ENCODE measurements at regions not wholly inside any gene's neighbourhood (a gene's known extent, or its start where the extent isn't known, plus 50 kb on each side); places are given as distances from the start of the nearest gene placed in this dataset.

DNA sequence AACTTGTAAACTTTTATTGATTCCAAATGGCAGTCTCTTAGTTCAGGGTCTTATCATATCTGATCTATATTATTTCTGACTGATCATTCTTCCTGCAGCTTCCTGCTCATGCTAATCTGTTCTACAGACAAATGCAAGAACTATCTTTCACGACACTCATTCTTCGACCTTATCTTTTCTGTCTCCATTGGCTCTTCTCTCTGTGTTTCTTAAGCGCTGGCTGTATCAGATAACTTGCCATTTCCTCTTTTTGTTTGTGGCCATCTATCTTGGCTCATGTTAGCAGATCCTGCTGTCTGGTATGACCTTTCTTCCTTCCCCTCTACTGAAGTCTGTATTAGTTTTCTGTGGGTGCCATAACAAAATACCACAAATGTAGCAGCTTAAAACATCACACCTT is 230.5 kb upstream of the PUDP start:
- no peak overlapping the region for H3K27ac ChIP-seq

DNA sequence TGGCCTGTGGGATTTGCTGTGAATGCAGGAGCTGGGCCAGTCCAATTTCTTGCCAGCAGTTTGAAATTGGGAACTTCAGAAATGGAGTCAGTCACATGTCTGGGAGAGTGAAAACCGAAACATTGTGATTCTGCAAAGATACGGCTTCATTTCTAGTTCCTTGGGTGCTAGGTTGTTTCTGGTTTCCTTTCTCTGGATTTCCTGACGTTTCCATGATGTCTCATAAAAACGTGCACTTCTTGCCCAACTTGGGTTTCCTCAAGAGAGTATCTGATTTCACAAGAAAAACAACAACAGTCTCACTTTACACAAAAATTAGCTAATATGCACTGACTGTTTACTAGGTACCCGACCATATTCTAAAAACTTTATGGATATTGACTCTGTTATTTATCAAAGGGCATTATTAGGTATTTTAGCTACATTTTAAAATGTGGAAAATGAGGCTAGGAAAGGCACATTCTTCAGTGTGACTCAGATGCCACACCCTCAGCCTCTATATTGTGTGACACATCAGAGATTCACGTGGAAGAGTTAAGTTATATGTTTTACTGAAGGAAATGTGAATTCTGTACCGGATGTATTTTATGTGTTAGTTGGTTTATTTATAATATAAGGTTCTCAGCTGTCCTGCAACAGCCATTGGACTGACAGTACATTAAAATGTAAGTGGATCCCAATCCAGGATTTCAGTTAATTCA is 225.0 kb upstream of the PUDP start:
- intact Hi-C loops (cut with DNase I): loop anchor here in 1 of 10 donors (10.0 kb wide), 1 partner anchor 58 kb away; no protein-coding TSS in a partner anchor
- Histone ChIP-seq H3K4me3 (no peak overlapping the region), H3K4me1 (no peaks in the 10 kb centered on the region), H3K27ac (no peak overlapping the region), H3K27me3 (no peaks in the 10 kb centered on the region), H3K36me3 (no peaks in the 10 kb centered on the region), H3K9me3 (peaks cover 0 to 37% (median 0%) of the 10 kb centered on the region in 11 donors)
- DNase-seq (no peak), ATAC-seq (no peak)
- 60 to 67% methylated on average over 7 of the region's 7 CpGs for WGBS, 2 donors
- TF ChIP-seq, protein P1, sequence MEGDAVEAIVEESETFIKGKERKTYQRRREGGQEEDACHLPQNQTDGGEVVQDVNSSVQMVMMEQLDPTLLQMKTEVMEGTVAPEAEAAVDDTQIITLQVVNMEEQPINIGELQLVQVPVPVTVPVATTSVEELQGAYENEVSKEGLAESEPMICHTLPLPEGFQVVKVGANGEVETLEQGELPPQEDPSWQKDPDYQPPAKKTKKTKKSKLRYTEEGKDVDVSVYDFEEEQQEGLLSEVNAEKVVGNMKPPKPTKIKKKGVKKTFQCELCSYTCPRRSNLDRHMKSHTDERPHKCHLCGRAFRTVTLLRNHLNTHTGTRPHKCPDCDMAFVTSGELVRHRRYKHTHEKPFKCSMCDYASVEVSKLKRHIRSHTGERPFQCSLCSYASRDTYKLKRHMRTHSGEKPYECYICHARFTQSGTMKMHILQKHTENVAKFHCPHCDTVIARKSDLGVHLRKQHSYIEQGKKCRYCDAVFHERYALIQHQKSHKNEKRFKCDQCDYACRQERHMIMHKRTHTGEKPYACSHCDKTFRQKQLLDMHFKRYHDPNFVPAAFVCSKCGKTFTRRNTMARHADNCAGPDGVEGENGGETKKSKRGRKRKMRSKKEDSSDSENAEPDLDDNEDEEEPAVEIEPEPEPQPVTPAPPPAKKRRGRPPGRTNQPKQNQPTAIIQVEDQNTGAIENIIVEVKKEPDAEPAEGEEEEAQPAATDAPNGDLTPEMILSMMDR (IDR thresholded peaks at IDR 0.05): no peak

More for the DNA sequence above, 230.5 kb upstream of the PUDP start:
- TF ChIP-seq, protein P1 (IDR thresholded peaks at IDR 0.05): no peak
- intact Hi-C loops (cut with DNase I): loop anchor here in 1 of 10 donors (10.0 kb wide), 1 partner anchor 64 kb away; no protein-coding TSS in a partner anchor
- ATAC-seq (no peak), DNase-seq (no peak)
- Histone ChIP-seq H3K4me3 (no peak overlapping the region), H3K36me3 (no peaks in the 10 kb centered on the region), H3K27me3 (no peaks in the 10 kb centered on the region), H3K4me1 (no peaks in the 10 kb centered on the region), H3K9me3 (peaks cover 0 to 23% (median 0%) of the 10 kb centered on the region in 11 donors)
- WGBS, 2 donors: 38 to 40% methylated on average over 3 of the region's 3 CpGs

DNA sequence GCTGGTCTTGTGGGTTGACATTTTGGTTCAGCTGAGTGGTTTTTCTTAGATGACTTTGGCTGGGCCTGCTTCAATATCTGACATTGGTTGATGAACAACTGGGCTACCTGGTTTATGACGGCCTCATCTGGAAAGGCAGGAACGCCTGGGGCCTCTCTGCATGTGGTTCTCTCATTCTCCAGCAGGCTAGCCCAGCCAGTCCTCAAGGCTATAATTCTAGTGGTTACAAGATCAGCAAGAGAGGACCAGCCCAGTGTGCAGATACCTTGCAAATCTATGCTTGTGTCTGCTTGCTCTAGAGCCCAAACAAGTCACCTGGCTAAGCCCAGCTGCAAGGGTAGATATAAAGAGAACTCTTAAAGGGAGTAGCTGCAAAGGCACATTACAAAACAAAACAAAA is 214.2 kb upstream of the PUDP start:
- TF ChIP-seq, protein P1 (IDR thresholded peaks at IDR 0.05): no peak
- WGBS, 2 donors: 94 to 95% methylated on average over 2 of the region's 2 CpGs

GRCh38 chrX:7351926-7352325 is 204.0 kb upstream of the PUDP start:
- no peaks in the 10 kb centered on the region for H3K4me1 ChIP-seq
- H3K9me3 ChIP-seq: no peaks in the 10 kb centered on the region
- intact Hi-C loops (cut with DNase I): no loop called here
- no peak overlapping the region for H3K4me3 ChIP-seq
- H3K27me3 ChIP-seq: no peaks in the 10 kb centered on the region
- TF ChIP-seq, protein P1 (IDR thresholded peaks at IDR 0.05): no peak
- ATAC-seq: no peak
- no peak overlapping the region for H3K27ac ChIP-seq
- WGBS, 2 donors: 74 to 77% methylated on average over 1 of the region's 1 CpG
- DNase-seq: no peak
- H3K36me3 ChIP-seq: no peaks in the 10 kb centered on the region

More for the DNA sequence above, 214.2 kb upstream of the PUDP start:
- no peaks in the 10 kb centered on the region for H3K9me3 ChIP-seq
- ATAC-seq (no peak), DNase-seq (no peak)
- H3K4me1 ChIP-seq: no peaks in the 10 kb centered on the region
- intact Hi-C loops (cut with DNase I): no loop called here
- no peak overlapping the region for H3K27ac ChIP-seq
- no peaks in the 10 kb centered on the region for H3K27me3 ChIP-seq
- H3K4me3 ChIP-seq: no peak overlapping the region
- H3K36me3 ChIP-seq: no peaks in the 10 kb centered on the region

Measured in heart right ventricle (tissue), 16 donors.